Choroid plexus epithelial cell (primary cell): ENCODE measurements at regions not wholly inside any gene's neighbourhood (a gene's known extent, or its start where the extent isn't known, plus 50 kb on each side); places are given as distances from the start of the nearest gene placed in this dataset.

Experiments used
- DNase-seq: peaks from one replicate; pipeline ENCODE4 v3.0.0-alpha.2; 2010; ENCODE audit warnings: low read depth
- H3K4me3 ChIP-seq: 2 replicates; pipeline ENCODE4 v1.5.1; 2011; ENCODE audit warnings: low read depth, mild to moderate bottlenecking, control low read depth, low read length, moderate library complexity
- CTCF ChIP-seq: conservative IDR thresholded peaks from 2 replicates; pipeline ENCODE4 v1.5.1; 2011; ENCODE audit warnings: low read depth, mild to moderate bottlenecking, control low read depth, inconsistent platforms, low read length, moderate library complexity

- no peak for DNase-seq
- H3K4me3 ChIP-seq, result no peak overlapping the region
- no peak for TF ChIP-seq CTCF
Observed at GRCh38 chr2:236857246-236857645, 228.4 kb upstream of the COPS8 start.

GRCh38 chr2:236857781-236858180 is 227.9 kb upstream of the COPS8 start:
- no peak for DNase-seq
- no peak overlapping the region for H3K4me3 ChIP-seq
- no peak for TF ChIP-seq CTCF

GRCh38 chr2:236858661-236859060 is 227.0 kb upstream of the COPS8 start:
- no peak for DNase-seq
- no peak for TF ChIP-seq CTCF
- H3K4me3 ChIP-seq, result no peak overlapping the region

- no peak for DNase-seq
- H3K4me3 ChIP-seq, result no peak overlapping the region
- no peak for TF ChIP-seq CTCF
Observed at GRCh38 chr2:236859908-236860307, 225.8 kb upstream of the COPS8 start.

- H3K4me3 ChIP-seq, result no peak overlapping the region
- no peak for DNase-seq
- no peak for TF ChIP-seq CTCF
Observed at GRCh38 chr2:236861196-236861875, 224.4 kb upstream of the COPS8 start.

GRCh38 chr2:236861944-236862343 is 223.7 kb upstream of the COPS8 start:
- no peak overlapping the region for H3K4me3 ChIP-seq
- DNase-seq, result no peak
- TF ChIP-seq CTCF, result no peak

- no peak for DNase-seq
- no peak overlapping the region for H3K4me3 ChIP-seq
- TF ChIP-seq CTCF, result no peak
Observed at GRCh38 chr2:236862526-236862925, 223.2 kb upstream of the COPS8 start.
